ENCODE measurements at regions not wholly inside any gene's neighbourhood (a gene's known extent, or its start where the extent isn't known, plus 50 kb on each side); places are given as distances from the start of the nearest gene placed in this dataset.
"Not testable (repeated sequence)": the region's sequence is repeated elsewhere in the genome, so short reads cannot be mapped to it uniquely, and the experiment has no call there.

GRCh38 chr13:37294472-37294871, 189.0 kb upstream of the CSNK1A1L start:
- no peak for DNase-seq (ENCODE audit: low spot score)

DNA sequence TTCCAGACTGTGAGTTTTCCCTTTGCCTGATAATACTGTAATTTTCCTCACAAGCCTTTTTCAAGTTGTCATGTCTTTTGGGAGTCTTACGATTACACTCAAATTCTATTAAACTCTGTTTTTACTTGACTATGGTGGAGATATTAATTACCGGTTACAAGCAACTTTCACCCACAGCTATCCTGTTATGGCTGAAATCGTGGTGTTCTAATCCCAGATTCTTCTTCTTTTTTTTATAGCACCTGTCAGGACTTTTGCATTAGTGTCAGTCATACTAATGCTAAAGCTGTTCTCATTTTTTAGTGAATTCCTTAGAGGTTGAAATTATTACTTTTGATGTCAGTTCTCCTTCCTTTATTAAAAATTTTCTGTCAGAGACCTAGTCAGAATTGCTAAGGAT, 187.8 kb upstream of the CSNK1A1L start:
- peak; percentile 19 for DNase-seq (ENCODE audit: low spot score)

GRCh38 chr13:37290716-37291505, 185.4 kb upstream of the CSNK1A1L start:
- no peak for DNase-seq (ENCODE audit: low spot score)

DNA sequence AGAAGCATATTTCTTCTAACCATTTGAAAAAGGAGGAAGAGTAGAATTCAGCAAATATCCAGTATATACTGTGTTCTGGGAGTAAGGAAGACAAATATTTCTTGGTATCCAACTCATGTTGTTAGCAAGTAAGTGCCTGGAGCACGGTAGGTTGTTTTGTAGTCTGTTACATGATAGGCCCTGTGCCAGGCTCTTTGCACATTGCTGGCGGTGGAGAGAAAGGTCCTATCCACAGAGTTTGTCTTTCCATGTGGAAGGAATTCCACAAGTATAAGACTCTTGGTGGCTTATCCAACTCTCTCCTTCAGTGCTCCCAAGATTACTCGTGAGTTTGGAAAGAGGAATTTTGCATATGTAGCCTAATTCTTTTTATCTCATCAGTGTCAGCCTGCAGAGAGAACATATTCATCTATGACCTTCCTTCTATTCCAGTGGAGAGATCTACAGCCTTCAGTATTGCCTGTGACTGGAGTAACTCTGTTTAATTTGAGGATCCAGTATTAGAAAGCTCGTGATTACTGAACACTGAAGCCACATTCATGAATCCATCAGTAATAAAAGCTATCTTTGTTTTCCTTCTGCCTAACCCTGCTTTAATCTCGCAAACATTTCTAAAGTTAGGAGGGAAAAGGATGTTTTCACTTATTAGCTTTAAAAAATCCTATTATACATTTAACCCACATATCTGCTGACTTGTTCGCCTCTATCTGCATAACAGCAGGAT, 183.9 kb upstream of the CSNK1A1L start:
- DNase-seq (ENCODE audit: low spot score) = no peak

DNA sequence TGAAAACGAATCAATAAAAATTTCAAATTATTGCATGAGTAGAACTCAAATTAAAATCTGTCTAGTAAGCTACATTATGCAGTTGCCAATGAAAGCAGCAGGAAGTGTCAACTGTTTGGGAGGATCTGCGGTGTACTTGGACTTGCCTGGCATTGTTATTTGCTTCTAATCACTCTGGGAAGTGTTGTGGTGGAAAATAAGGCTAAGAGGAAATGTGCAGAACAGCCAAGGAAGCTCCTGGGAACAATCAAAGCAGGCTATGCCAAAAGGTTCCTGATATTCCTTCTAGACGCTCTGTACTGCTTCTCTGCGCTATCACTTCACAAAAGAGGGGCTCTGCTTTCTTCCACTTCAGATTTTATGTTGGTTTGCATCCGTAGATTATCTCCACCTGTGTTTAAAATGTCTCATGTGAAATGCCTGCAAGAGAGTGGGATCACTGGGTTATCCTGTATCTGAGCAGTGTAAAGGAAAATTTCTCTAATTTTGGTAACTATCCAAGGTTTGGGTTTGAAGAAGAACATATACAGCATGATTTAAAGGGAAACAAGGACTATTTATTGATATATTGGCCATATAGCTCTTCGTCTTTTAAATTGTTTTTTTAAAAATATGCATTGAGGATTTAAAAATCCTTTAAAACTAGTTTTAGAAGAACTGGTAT, 182.7 kb upstream of the CSNK1A1L start:
- no peak for DNase-seq (ENCODE audit: low spot score)

GRCh38 chr13:37280231-37280630, 174.8 kb upstream of the CSNK1A1L start:
- DNase-seq (ENCODE audit: low spot score) = not testable (repeated sequence)

- DNase-seq (ENCODE audit: low spot score) = no peak
These were observed 172.1 kb upstream of the CSNK1A1L start for GRCh38 chr13:37277435-37278144.

GRCh38 chr13:37277007-37277406, 171.5 kb upstream of the CSNK1A1L start:
- no peak for DNase-seq (ENCODE audit: low spot score)

DNA sequence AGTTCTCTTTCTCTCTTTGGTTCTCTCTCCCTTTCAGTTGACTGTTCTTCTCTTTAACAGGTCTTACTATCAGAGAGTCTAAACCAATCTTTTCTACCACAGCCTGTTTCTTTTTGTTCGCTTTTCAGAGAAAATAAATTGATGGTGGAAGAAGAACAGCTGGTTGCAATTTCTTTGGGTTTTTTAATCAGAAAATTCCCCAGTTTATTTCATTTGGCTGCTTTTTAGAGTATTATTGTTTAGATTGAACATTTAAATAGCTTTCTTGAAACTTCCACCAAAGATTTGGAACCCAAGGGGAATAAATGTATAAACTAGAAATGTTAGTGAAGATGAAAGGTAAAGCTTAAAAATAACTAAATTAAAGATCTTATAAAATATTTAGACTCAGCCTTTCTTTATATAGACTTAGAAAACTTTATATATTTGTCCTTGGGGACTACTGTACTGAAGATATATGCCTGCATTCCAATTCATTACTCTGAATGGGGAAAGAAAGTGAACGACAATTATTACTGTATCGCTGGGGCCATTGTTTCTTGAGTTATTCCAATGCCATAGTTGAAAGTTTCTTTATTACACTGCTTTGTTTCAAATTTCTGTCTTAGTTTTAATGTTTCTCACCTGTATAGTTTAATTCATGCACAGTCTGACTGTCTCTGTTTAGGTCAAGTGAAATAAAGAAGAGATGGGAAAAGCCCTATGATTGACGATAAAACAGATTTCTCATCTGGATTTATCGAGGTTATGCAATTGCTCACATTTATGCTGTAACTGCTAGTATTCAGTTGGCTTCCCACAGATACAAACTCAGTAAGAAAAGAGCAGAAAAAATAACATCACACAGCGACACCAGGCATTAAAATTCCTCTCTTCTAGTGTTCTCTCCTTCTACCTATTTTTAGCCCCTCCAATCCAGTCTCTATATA, 169.4 kb upstream of the CSNK1A1L start:
- DNase-seq (ENCODE audit: low spot score) = no peak

DNA sequence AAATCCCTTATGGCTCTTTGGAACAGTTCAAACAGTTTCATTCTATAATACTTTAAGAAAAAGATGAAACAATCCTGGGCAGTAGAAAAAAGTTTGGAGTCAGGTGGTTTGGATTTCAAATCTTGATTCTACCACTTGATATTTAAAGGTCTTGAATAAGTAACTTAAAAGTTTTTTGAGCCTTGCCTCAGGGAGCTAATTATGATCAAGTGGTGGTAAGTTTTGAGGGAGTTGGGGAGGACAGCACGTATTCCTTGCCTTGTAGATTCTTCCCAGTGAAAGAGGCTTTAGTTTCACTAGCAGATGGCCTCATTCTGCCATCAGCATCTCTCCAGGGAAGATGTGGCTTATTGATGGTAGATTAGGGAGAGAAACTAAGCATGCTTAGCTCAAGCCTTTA, 168.4 kb upstream of the CSNK1A1L start:
- no peak for DNase-seq (ENCODE audit: low spot score)

DNA sequence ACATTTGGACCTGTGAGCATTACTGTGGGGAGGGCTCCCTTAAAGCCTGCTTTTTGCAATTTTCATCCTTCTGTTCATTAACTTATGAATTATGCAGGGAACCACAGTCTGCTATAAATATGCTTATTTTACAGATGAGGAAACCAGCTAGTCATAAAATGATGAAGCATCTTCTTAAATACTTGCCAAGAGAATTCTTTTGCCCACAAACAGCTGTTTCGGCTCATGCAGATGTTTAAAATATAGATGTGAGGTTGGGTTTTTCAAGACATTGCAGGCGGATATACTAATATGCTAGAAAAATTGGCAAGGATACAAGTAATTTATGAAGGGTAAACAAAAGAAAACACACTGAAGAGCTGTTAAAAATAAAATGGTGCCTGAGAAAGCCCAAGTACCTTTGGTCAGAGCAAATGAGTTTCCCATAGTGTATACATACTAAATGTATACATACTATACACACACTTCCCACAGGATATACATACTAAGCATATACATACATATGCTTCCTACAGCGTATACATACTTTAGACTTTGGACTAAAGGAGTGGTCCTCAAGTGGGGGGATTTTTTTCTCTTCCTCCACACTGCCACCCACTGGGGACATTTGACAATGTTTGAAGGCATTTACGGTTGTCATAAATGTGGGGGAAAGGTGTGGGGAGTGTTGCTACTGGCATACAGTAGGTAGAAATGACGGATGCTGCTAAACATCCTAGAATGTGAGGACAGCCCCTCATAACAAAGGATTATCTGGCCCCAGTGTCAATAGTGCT, 164.9 kb upstream of the CSNK1A1L start:
- no peak for DNase-seq (ENCODE audit: low spot score)

DNA sequence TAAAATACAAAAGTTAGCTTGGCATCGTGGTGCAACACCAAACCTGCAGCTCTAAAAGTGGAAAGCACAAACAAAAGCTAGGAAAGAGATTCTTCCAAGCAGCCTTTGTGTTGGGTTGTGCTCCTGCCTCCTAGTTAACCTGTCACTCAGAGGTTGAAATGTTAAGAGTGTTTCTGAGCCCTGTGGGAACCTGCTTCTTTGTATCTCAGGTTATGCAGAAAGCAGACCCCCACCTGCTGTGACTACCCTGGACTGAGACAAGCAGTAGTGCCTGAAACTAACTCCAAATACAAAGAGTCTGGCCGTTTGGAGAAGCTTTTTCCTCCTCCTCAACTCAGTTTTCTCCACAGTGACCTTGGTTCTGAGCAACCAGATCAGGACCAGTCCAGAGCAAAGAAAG, 158.4 kb upstream of the CSNK1A1L start:
- no peak for DNase-seq (ENCODE audit: low spot score)

DNA sequence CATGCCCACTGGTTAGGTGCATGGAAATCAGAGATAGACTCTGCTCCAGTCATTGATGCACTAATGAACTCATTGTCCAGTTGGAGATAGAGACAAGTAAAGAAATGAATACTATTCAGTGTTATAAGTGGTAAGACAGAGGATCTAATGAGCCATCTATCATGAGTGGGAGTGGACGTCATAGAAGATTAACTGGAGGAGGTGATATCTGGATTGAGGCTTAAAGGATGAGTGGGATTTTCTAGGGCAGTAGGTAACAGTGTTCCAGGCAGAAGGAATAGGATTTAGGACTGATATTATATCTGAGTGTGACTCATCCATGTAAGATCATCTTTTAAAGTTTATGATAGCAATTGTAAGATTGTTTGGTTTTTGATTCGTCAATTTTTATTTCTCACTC, 152.2 kb upstream of the CSNK1A1L start:
- DNase-seq (ENCODE audit: low spot score) = peak; percentile 13

- DNase-seq (ENCODE audit: low spot score) = no peak
These were observed 151.6 kb upstream of the CSNK1A1L start for GRCh38 chr13:37257051-37257450.

GRCh38 chr13:37241786-37242185, 136.3 kb upstream of the CSNK1A1L start:
- no peak for DNase-seq (ENCODE audit: low spot score)

GRCh38 chr13:37230346-37230745, 124.9 kb upstream of the CSNK1A1L start:
- DNase-seq (ENCODE audit: low spot score) = no peak

DNA sequence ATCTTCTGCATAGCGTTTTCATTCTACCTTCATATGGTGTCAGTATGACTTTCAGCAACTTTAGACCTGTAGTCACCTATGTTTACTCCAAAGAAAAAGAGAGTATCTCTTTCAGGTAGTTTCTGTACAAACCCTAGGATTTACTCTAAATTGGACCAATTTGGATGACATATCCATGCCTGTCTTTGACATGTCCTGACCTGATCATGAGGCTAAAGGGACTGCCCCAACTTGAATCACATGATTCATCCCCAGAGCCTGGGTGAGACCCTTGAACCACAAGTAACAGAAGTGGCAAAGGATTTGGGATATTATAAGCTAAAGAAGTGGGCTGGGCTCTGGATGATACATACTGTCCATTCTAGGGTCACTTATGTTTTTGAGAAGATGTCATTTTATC, 124.5 kb upstream of the CSNK1A1L start:
- DNase-seq (ENCODE audit: low spot score) = no peak

DNA sequence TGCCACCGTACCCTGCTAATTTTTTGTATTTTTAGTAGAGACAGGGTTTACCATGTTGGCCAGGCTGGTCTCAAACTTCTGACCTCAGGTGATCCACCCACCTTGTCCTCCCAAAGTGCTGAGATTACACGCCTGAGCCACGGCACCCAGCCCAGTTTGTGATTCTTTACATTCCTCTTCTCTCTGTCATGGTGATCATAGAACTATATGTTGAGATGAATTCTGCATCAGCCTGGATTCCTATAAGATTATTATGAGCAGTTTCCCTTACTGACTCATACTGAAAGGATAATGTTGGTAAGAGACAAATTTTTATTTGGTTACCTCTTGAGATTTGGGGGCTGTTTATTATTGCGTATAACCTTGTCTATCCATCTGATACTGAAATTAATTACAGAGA, 121.5 kb upstream of the CSNK1A1L start:
- DNase-seq (ENCODE audit: low spot score) = no peak

GRCh38 chr13:37225414-37226070, 120.1 kb upstream of the CSNK1A1L start:
- DNase-seq (ENCODE audit: low spot score) = no peak

DNA sequence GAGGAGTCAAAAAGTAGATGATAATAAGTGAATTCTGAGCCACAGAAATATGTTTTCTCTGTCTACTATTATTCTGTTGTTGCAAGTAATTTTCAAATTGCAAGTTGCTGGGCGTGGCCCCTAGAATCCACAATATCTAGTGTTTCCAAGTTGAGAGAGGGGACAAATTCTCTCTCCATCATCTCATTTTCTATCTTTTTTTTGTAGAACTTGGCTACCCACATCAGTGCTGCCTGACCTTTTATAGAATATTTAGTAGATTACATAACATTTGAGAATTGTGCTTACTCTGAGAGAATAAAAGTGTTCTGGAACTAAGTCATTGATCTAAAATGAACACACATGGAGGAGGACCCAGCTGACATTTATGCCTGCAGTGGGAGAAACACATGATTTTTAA, 110.9 kb upstream of the CSNK1A1L start:
- no peak for DNase-seq (ENCODE audit: low spot score)
